HL-60 (cell line): ENCODE measurements at regions not wholly inside any gene's neighbourhood (a gene's known extent, or its start where the extent isn't known, plus 50 kb on each side); places are given as distances from the start of the nearest gene placed in this dataset.

Experiments used
- DNase-seq, 2 experiments: peaks; one replicate each; pipeline ENCODE4 v3.0.0-alpha.2; 2010 to 2020; ENCODE audit warnings: low read depth in 1 of 2, low spot score in 1 of 2
- H3K27ac ChIP-seq: fragments of 250-450 bp; sonication (Bioruptor Pico); replicated peaks from 2 replicates; pipeline ENCODE4 v1.5.1; 2020; ENCODE audit warnings: mild to moderate bottlenecking, moderate library complexity
- H3K27me3 ChIP-seq: fragments of 250-450 bp; sonication (Bioruptor Pico); 2 replicates; pipeline ENCODE4 v1.5.1; 2021; ENCODE audit warnings: mild to moderate bottlenecking, moderate library complexity; ENCODE audit not compliant: insufficient read depth, poor library complexity, severe bottlenecking
- H3K4me3 ChIP-seq: replicated peaks from 2 replicates; pipeline ENCODE4 v1.5.1; 2011; ENCODE audit warnings: mild to moderate bottlenecking, control low read depth, low read length; ENCODE audit not compliant: insufficient read depth
- CTCF ChIP-seq: IDR thresholded peaks from one replicate; pipeline ENCODE4 v1.5.1; 2011; ENCODE audit warnings: low read length, control low read depth, inconsistent platforms; ENCODE audit not compliant: insufficient read depth
- GABPA ChIP-seq: IDR thresholded peaks from 2 replicates; pipeline ENCODE4 v1.6.1; 2012; ENCODE audit warnings: low read depth
- POLR2AphosphoS5 ChIP-seq: IDR thresholded peaks from 2 replicates; pipeline ENCODE4 v1.6.1; 2012; ENCODE audit warnings: low read depth
- REST ChIP-seq: IDR thresholded peaks from 2 replicates; pipeline ENCODE4 v1.6.1; 2012; ENCODE audit warnings: low read depth; ENCODE audit not compliant: insufficient replicate concordance
- SPI1 ChIP-seq: IDR thresholded peaks from 2 replicates; pipeline ENCODE4 v1.6.1; 2012; ENCODE audit warnings: low read depth, mild to moderate bottlenecking, borderline replicate concordance

DNA sequence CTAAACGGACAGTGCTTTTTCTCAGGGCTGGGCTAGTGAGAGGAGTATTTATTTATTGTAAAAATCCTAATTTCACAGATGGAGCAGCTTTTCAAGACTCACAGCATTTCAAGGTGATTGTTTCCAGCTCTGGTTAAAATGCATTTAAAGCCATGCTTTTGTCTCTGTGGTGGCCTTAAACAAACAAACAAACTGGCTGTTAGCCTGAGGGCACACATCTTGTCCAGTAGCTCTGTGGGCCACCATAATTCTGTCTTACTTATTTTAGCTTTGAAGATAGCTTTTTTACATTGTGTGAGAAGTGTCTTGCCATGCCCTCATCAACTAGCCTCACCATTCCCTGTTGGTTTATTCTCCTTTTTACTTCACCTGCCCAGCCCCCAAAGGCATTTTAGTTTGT, 218.2 kb downstream of the PSAT1 start:
- DNase-seq = no peak
- Histone ChIP-seq H3K27me3 (no peaks in the 10 kb centered on the region), H3K27ac (no peak overlapping the region), H3K4me3 (no peak overlapping the region)
- TF ChIP-seq POLR2AphosphoS5 (no peak), CTCF (no peak), SPI1 (no peak), GABPA (no peak), REST (no peak)

DNA sequence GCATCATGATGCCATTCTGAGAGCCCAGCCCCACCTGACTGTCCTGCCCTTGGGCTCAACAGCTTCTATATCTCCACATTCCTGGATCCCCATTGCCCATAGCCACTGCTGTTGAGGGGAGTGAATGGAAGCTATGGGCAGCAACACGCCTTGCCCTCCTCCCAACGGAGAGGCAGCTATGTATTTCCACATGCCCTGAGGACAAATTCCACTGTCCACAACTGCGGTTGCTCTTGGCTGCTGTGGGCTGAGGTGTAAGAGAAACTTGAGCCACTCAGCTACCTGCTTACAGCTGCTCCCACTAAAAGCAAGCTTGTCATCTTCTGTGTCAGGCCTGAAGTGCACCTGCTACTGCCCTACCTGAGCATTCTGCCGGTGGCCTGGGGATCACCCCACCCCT, 222.9 kb downstream of the PSAT1 start:
- Histone ChIP-seq H3K27ac (no peak overlapping the region), H3K4me3 (no peak overlapping the region), H3K27me3 (no peaks in the 10 kb centered on the region)
- no peak for DNase-seq
- TF ChIP-seq REST = no peak
- TF ChIP-seq CTCF = no peak
- no peak for TF ChIP-seq POLR2AphosphoS5
- no peak for TF ChIP-seq GABPA
- no peak for TF ChIP-seq SPI1

- Histone ChIP-seq H3K27ac (no peak overlapping the region), H3K4me3 (no peak overlapping the region), H3K27me3 (no peaks in the 10 kb centered on the region)
- no peak for DNase-seq
- TF ChIP-seq POLR2AphosphoS5 (no peak), SPI1 (no peak), CTCF (no peak), GABPA (no peak), REST (no peak)
Observed at GRCh38 chr9:78521680-78522079, 224.8 kb downstream of the PSAT1 start.
